SK-N-MC (cell line): ENCODE measurements at regions not wholly inside any gene's neighbourhood (a gene's known extent, or its start where the extent isn't known, plus 50 kb on each side); places are given as distances from the start of the nearest gene placed in this dataset.

Experiments
- DNase-seq: peaks from one replicate; pipeline ENCODE4 v3.0.0-alpha.2; 2011; ENCODE audit warnings: low read depth, low spot score
- H3K27ac ChIP-seq: fragments of 200-600 bp; sonication (generic); 2 replicates; pipeline ENCODE4 v1.5.1; 2016; ENCODE audit warnings: mixed run types
- H3K36me3 ChIP-seq: fragments of 200-600 bp; sonication (generic); 2 replicates; pipeline ENCODE4 v1.6.1; 2017; ENCODE audit warnings: antibody characterized with exemption, low read length, mixed read lengths; ENCODE audit not compliant: insufficient read depth
- H3K4me3 ChIP-seq: fragments of 200-600 bp; sonication (generic); 2 replicates; pipeline ENCODE4 v1.5.1; 2016
- H3K9ac ChIP-seq: fragments of 200-600 bp; sonication (generic); 2 replicates; pipeline ENCODE4 v1.8.0; 2017; ENCODE audit warnings: mixed run types, mixed read lengths; ENCODE audit not compliant: insufficient read length
- H3K9me3 ChIP-seq: fragments of 200-600 bp; sonication (generic); 2 replicates; pipeline ENCODE4 v1.6.1; 2017; ENCODE audit warnings: low read depth, mild to moderate bottlenecking, antibody characterized with exemption, low read length, moderate library complexity, mixed read lengths
- EZH2 ChIP-seq: fragments of 200-600 bp; sonication (generic); IDR thresholded peaks from one replicate; pipeline ENCODE4 v1.6.1; 2017; ENCODE audit warnings: antibody characterized with exemption
- FOXP2 ChIP-seq: optimal IDR thresholded peaks from 2 replicates; pipeline ENCODE3; 2011; ENCODE audit warnings: mild to moderate bottlenecking, moderate library complexity; ENCODE audit not compliant: insufficient read depth; ENCODE audit errors: extremely low read length, control extremely low read depth
- POLR2AphosphoS5 ChIP-seq: IDR thresholded peaks from 2 replicates; pipeline ENCODE4 v1.6.1; 2012; ENCODE audit warnings: mild to moderate bottlenecking, low read depth, low read length, borderline replicate concordance

DNA sequence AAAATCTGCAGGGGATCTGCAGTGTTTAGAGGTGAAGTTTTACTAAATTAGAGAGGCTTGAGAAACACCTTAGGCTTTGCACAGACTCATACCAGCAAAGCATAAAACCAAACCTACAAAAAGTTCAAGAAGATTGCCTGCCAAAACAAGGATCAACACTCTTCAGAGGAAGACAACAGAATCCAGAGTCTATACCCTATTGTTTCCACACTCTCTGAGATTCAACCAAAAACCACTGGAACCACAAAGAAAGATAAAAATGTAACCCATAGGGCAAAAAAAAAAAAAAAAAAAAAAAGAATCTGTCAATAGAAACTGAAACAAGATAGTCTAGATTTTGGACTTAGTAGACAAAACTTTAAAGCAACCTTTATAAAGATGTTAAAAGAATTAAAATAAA lies 102.7 kb downstream of the ANKRD60 start:
- Histone ChIP-seq H3K9me3 (no peaks in the 10 kb centered on the region), H3K27ac (no peak overlapping the region), H3K36me3 (no peaks in the 10 kb centered on the region), H3K9ac (no peak overlapping the region), H3K4me3 (no peak overlapping the region)
- TF ChIP-seq EZH2: no peak
- no peak for TF ChIP-seq FOXP2
- no peak for TF ChIP-seq POLR2AphosphoS5
- no peak for DNase-seq

DNA sequence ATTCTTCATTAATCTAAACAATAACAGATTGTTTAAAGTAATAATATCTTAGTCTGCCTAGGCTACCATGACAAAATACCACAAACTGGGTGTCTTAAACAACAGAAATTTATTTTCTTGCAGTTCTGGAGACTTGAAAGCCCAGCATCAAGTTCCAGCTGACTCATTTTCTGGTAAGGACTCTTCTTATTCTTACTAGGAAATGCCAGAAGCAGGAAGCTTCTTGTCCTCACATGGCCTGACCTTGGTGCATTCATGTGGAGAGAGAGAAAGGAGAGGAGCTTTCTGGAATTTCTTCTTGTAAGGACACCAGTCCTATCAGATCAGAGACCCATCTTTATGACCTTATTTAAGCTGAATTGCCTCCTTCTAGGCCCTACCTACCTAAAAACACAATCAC lies 110.5 kb downstream of the ANKRD60 start:
- TF ChIP-seq FOXP2 (no peak), EZH2 (no peak), POLR2AphosphoS5 (no peak)
- H3K9me3 ChIP-seq: no peaks in the 10 kb centered on the region
- no peak overlapping the region for H3K27ac ChIP-seq
- no peaks in the 10 kb centered on the region for H3K36me3 ChIP-seq
- H3K9ac ChIP-seq: no peak overlapping the region
- no peak overlapping the region for H3K4me3 ChIP-seq
- no peak for DNase-seq

DNA sequence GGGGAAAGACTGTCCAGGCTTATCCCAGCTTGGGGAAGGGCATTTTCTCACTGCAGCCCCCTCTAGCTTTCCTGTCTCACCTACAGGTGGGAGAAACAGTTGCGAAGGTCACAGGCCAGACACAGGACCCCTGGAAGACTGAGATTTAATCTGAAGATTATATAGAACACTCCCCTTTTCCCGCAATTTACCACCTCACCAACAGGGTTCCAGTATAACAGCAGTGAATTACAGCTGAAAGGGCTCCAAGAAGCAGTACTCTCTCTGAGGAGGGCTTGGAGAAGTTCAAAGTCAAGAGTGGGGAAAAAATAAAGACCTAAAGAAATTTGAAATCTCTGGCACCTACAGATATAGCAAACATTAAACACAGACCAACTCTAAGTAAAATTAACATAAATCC lies 111.9 kb downstream of the ANKRD60 start:
- no peaks in the 10 kb centered on the region for H3K36me3 ChIP-seq
- H3K4me3 ChIP-seq: no peak overlapping the region
- no peak for TF ChIP-seq POLR2AphosphoS5
- TF ChIP-seq FOXP2: no peak
- no peak for TF ChIP-seq EZH2
- H3K9ac ChIP-seq: no peak overlapping the region
- DNase-seq: no peak
- H3K9me3 ChIP-seq: no peaks in the 10 kb centered on the region
- no peak overlapping the region for H3K27ac ChIP-seq

DNA sequence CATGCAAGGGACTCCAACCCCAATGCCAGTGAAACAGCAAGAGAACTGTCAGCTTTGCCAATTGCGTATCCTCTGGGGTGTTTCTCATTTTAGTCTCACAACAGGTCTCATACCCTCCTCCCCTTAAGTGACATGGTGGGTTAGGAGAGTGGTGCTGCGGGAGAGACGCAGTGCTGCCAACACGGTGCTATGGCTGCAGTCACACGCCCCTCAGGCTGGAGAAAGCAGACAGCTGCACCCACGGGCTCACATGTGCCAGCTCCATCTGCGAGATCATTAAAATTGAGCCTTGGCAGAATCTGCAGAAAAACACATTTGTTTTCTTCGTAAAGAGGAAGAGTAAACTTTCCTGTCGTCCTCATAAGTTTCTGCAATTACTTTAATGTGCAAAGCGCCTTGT lies 114.7 kb downstream of the ANKRD60 start:
- Histone ChIP-seq H3K9ac (no peak overlapping the region), H3K27ac (no peak overlapping the region), H3K4me3 (no peak overlapping the region), H3K9me3 (no peaks in the 10 kb centered on the region), H3K36me3 (no peaks in the 10 kb centered on the region)
- no peak for DNase-seq
- no peak for TF ChIP-seq POLR2AphosphoS5
- TF ChIP-seq EZH2: no peak
- TF ChIP-seq FOXP2: no peak

DNA sequence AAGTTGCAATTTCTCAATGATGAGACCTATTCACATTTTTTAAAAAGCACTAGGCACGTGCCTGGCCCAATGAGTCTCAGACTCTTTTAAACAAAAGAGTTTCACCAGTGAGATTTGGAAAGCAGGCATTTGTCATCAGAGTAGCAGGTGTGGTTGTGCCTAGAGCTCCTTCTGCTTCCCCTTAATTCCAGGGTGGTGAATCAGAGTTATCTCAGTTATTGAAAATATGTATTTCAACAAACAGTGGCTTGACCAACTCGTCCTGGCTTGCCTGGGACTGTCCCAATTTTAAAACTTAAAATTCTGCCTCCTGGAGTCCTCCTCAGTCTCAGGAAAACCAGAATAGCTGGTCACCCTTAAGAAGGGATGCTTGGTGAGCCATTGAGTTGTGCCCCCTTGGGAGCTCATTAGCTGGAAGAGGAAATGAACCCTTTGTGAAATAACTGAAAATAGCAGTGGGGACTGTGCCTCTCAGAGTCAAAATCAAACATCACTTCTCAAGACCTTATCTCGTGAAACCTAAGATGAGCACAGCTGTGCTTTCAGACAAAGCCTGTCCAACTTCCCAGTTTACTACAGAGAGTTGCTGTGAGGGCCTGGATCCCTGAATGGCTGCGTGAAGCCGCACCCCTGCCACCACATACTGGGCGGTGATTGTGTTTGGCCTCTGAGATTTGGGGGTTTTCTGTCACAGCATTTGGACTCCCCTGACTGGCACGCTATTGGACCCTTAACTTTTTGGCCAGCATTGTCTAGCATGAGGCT lies 116.3 kb downstream of the ANKRD60 start:
- no peaks in the 10 kb centered on the region for H3K9me3 ChIP-seq
- TF ChIP-seq EZH2 (no peak), POLR2AphosphoS5 (no peak), FOXP2 (no peak)
- H3K36me3 ChIP-seq: no peaks in the 10 kb centered on the region
- H3K9ac ChIP-seq: no peak overlapping the region
- H3K4me3 ChIP-seq: no peak overlapping the region
- no peak for DNase-seq
- no peak overlapping the region for H3K27ac ChIP-seq

GRCh38 chr20:58111310-58112016 lies 117.0 kb downstream of the ANKRD60 start:
- H3K4me3 ChIP-seq: no peak overlapping the region
- no peak overlapping the region for H3K27ac ChIP-seq
- H3K9ac ChIP-seq: no peak overlapping the region
- TF ChIP-seq FOXP2 (no peak), POLR2AphosphoS5 (no peak), EZH2 (no peak)
- DNase-seq: no peak
- no peaks in the 10 kb centered on the region for H3K9me3 ChIP-seq
- H3K36me3 ChIP-seq: no peaks in the 10 kb centered on the region

- no peak overlapping the region for H3K4me3 ChIP-seq
- no peak for DNase-seq
- no peaks in the 10 kb centered on the region for H3K36me3 ChIP-seq
- no peaks in the 10 kb centered on the region for H3K9me3 ChIP-seq
- H3K9ac ChIP-seq: no peak overlapping the region
- H3K27ac ChIP-seq: no peak overlapping the region
- TF ChIP-seq POLR2AphosphoS5 (no peak), FOXP2 (no peak), EZH2 (no peak)
These were observed 118.4 kb downstream of the ANKRD60 start for GRCh38 chr20:58109918-58110635.

GRCh38 chr20:58109126-58109880 lies 119.2 kb downstream of the ANKRD60 start:
- H3K27ac ChIP-seq: no peak overlapping the region
- H3K36me3 ChIP-seq: no peaks in the 10 kb centered on the region
- TF ChIP-seq EZH2 (no peak), FOXP2 (no peak), POLR2AphosphoS5 (no peak)
- H3K4me3 ChIP-seq: no peak overlapping the region
- H3K9ac ChIP-seq: no peak overlapping the region
- H3K9me3 ChIP-seq: no peaks in the 10 kb centered on the region
- no peak for DNase-seq

GRCh38 chr20:58107533-58107932 lies 120.9 kb downstream of the ANKRD60 start:
- no peaks in the 10 kb centered on the region for H3K9me3 ChIP-seq
- H3K36me3 ChIP-seq: no peaks in the 10 kb centered on the region
- H3K27ac ChIP-seq: no peak overlapping the region
- no peak overlapping the region for H3K4me3 ChIP-seq
- no peak overlapping the region for H3K9ac ChIP-seq
- TF ChIP-seq EZH2 (no peak), POLR2AphosphoS5 (no peak), FOXP2 (no peak)
- DNase-seq: no peak
